Kidney (tissue), 13 donors: ENCODE measurements at regions not wholly inside any gene's neighbourhood (a gene's known extent, or its start where the extent isn't known, plus 50 kb on each side); places are given as distances from the start of the nearest gene placed in this dataset.
A peak's percentile ranks its signal among the peaks of the same experiment; 100 is the strongest.

Experiments
- DNase-seq, 5 donors: peaks; one replicate each; pipeline ENCODE4 v3.0.0-alpha.2; 2013 to 2020
- FAIRE-seq: peaks from 2 replicates; lab custom pipeline; 2012; peaks lifted over from hg19 to GRCh38; lab: Jason Lieb, UNC
- H3K27ac ChIP-seq, 2 donors: one replicate each; pipeline ENCODE4 v1.7.0; 2013; ENCODE audit warnings: low read depth in 2 of 2, low read length in 2 of 2, inconsistent platforms in 1 of 2
- H3K27me3 ChIP-seq: one replicate; pipeline ENCODE4 v1.7.1; 2013; ENCODE audit warnings: low read length, inconsistent platforms; ENCODE audit not compliant: control insufficient read depth, insufficient read depth
- H3K36me3 ChIP-seq, 3 donors: one replicate each; pipeline versions ENCODE4 v1.7.0 to v1.7.1; 2013; ENCODE audit warnings: low read length in 3 of 3, control low read depth in 1 of 3, inconsistent platforms in 1 of 3; ENCODE audit not compliant: insufficient read depth in 3 of 3, control insufficient read depth in 2 of 3
- H3K4me1 ChIP-seq, 3 donors: one replicate each; pipeline versions ENCODE4 v1.7.0 to v1.7.1; 2013; ENCODE audit warnings: low read length in 3 of 3, inconsistent platforms in 1 of 3, low read depth in 1 of 3; ENCODE audit not compliant: control insufficient read depth in 2 of 3, insufficient read depth in 2 of 3
- H3K4me3 ChIP-seq, 3 donors: one replicate each; pipeline versions ENCODE4 v1.7.0 to v1.8.1; 2013; ENCODE audit warnings: low read length in 3 of 3, control low read depth in 1 of 3, inconsistent platforms in 1 of 3
- H3K9ac ChIP-seq, 3 donors: one replicate each; pipeline versions ENCODE4 v1.7.0 to v1.7.1; 2013; ENCODE audit warnings: low read length in 3 of 3, control low read depth in 1 of 3, inconsistent platforms in 1 of 3
- H3K9me3 ChIP-seq, 3 donors: one replicate each; pipeline versions ENCODE4 v1.7.0 to v1.7.1; 2013; ENCODE audit warnings: low read length in 3 of 3, control low read depth in 1 of 3, inconsistent platforms in 1 of 3; ENCODE audit not compliant: control insufficient read depth in 2 of 3, insufficient read depth in 1 of 3
- CTCF ChIP-seq: IDR thresholded peaks from 3 replicates; pipeline ENCODE4 v1.5.1; 2012; ENCODE audit warnings: mild to moderate bottlenecking, moderate library complexity, borderline replicate concordance; ENCODE audit not compliant: insufficient read depth; ENCODE audit errors: extremely low read depth
- intact Hi-C: fragments of 100-400 bp; cut with DNase I; formaldehyde crosslinking; loops from one replicate; pipeline ENCODE4 v1.11.1; 2022
- donor health status: control.
- donor health status: control.
- donor health status: control.
- donor health status: control.
- donor health status: control.
- donor health status: DM: yes; HTN: yes; CAD: no.
- donor health status: Normal renal cell carcinoma (clear cell type).

- TF ChIP-seq CTCF, result no peak
- H3K36me3 ChIP-seq, result no peaks in the 10 kb centered on the region
- peaks cover 5% of the 10 kb centered on the region for H3K27me3 ChIP-seq
- intact Hi-C loops, result no loop called here
- H3K9me3 ChIP-seq, result peaks cover 0 to 7% (median 4%) of the 10 kb centered on the region in 3 donors
- no peak overlapping the region for H3K27ac ChIP-seq
- H3K4me1 ChIP-seq, result no peaks in the 10 kb centered on the region
- DNase-seq, result no peak
- H3K9ac ChIP-seq, result no peak overlapping the region
- peak; percentile 49 for FAIRE-seq
- no peak overlapping the region for H3K4me3 ChIP-seq
Observed at GRCh38 chr5:2423634-2424033, 327.8 kb downstream of the IRX2 start.

GRCh38 chr5:2417301-2417700, 334.2 kb downstream of the IRX2 start:
- FAIRE-seq, result no peak
- DNase-seq, result no peak
- H3K9ac ChIP-seq, result no peak overlapping the region
- no peaks in the 10 kb centered on the region for H3K36me3 ChIP-seq
- TF ChIP-seq CTCF, result no peak
- H3K27me3 ChIP-seq, result no peaks in the 10 kb centered on the region
- H3K9me3 ChIP-seq, result peaks cover 0 to 2% (median 0%) of the 10 kb centered on the region in 3 donors
- no peaks in the 10 kb centered on the region for H3K4me1 ChIP-seq
- H3K27ac ChIP-seq, result no peak overlapping the region
- intact Hi-C loops, result no loop called here
- no peak overlapping the region for H3K4me3 ChIP-seq

DNA sequence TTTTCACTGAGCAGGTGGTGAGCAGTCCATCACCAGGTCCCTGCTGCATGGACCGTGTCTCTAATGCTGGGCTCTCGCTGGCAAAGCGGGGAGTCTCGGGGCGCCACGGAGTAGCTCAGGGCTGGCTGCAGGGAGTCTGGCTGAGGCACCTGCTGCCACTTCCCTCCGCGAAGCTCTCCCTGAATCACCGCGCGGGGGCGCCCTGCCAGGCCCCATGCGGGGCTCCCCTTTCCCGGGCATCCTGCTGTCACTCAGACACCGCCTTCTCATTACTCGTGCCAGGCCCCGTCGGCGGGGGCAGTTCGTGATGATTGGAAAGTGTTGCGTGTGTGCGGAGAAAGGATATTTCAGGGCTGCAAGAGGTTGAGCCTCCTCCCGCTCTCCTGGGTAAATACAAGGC, 335.8 kb downstream of the IRX2 start:
- no peak for FAIRE-seq
- TF ChIP-seq CTCF, result no peak
- H3K9ac ChIP-seq, result no peak overlapping the region
- H3K9me3 ChIP-seq, result no peaks in the 10 kb centered on the region
- H3K36me3 ChIP-seq, result no peaks in the 10 kb centered on the region
- no peak overlapping the region for H3K27ac ChIP-seq
- no peak overlapping the region for H3K4me3 ChIP-seq
- no peaks in the 10 kb centered on the region for H3K27me3 ChIP-seq
- DNase-seq, result no peak
- intact Hi-C loops, result no loop called here
- no peaks in the 10 kb centered on the region for H3K4me1 ChIP-seq

DNA sequence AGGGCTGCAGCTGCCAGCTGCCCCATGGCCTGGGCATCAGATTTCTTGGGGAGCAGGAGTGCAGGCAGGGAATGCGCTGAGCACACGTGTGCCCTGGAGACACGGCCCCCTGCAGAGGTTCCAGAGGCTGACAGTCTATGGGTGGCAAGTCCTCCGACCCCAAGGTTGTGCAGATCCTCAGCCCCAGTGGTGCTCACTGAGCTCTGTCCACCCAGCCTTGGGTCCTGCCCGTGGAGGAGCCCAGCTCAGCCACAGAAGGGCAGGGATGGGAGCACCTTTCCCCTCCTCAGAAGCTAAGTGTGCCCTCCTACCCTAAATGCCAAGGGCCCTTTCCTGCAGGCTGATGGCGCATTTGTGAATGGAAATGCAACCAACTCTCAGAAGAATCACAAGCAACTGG, 341.0 kb downstream of the IRX2 start:
- FAIRE-seq (no peak), DNase-seq (no peak)
- H3K9me3 ChIP-seq, result no peaks in the 10 kb centered on the region
- TF ChIP-seq CTCF, result no peak
- H3K9ac ChIP-seq, result no peak overlapping the region
- intact Hi-C loops, result no loop called here
- H3K4me3 ChIP-seq, result no peak overlapping the region
- no peaks in the 10 kb centered on the region for H3K36me3 ChIP-seq
- no peaks in the 10 kb centered on the region for H3K27me3 ChIP-seq
- H3K27ac ChIP-seq, result no peak overlapping the region
- H3K4me1 ChIP-seq, result no peaks in the 10 kb centered on the region
